ENCODE measurements at regions not wholly inside any gene's neighbourhood (a gene's known extent, or its start where the extent isn't known, plus 50 kb on each side); places are given as distances from the start of the nearest gene placed in this dataset.

GRCh38 chr14:29089849-29090248 is 323.3 kb downstream of the FOXG1 start:
- TF ChIP-seq POLR2AphosphoS5 (IDR thresholded peaks at IDR 0.05; ENCODE audit: insufficient read depth in 1 of 2, low read depth in 1 of 2) (no peak), POLR2A (IDR thresholded peaks at IDR 0.05) (no peak)
- H3K9me3 ChIP-seq = no peaks in the 10 kb centered on the region
- no peaks in the 10 kb centered on the region for H3K4me1 ChIP-seq
- H3K27ac ChIP-seq = no peak overlapping the region
- DNase-seq (ENCODE audit: extremely low spot score in 2 of 2) = no peak
- H3K36me3 ChIP-seq = no peaks in the 10 kb centered on the region
- no peak overlapping the region for H3K4me3 ChIP-seq
- intact Hi-C loops (cut with DNase I) = no loop called here
- H3K27me3 ChIP-seq = no peaks in the 10 kb centered on the region

GRCh38 chr14:29092121-29092520 is 325.5 kb downstream of the FOXG1 start:
- Histone ChIP-seq H3K4me1 (no peaks in the 10 kb centered on the region), H3K27ac (no peak overlapping the region), H3K4me3 (no peak overlapping the region), H3K27me3 (no peaks in the 10 kb centered on the region), H3K36me3 (no peaks in the 10 kb centered on the region), H3K9me3 (no peaks in the 10 kb centered on the region)
- TF ChIP-seq POLR2AphosphoS5 (IDR thresholded peaks at IDR 0.05; ENCODE audit: insufficient read depth in 1 of 2, low read depth in 1 of 2) (no peak), POLR2A (IDR thresholded peaks at IDR 0.05) (no peak), CTCF (IDR thresholded peaks at IDR 0.05) (no peak)
- DNase-seq (ENCODE audit: extremely low spot score in 2 of 2) = no peak
- intact Hi-C loops (cut with DNase I) = no loop called here

GRCh38 chr14:29097476-29097875 is 330.9 kb downstream of the FOXG1 start:
- no peak for DNase-seq (ENCODE audit: extremely low spot score in 2 of 2)
- Histone ChIP-seq H3K36me3 (no peaks in the 10 kb centered on the region), H3K9me3 (no peaks in the 10 kb centered on the region), H3K27ac (no peak overlapping the region), H3K27me3 (no peaks in the 10 kb centered on the region), H3K4me1 (no peaks in the 10 kb centered on the region), H3K4me3 (no peak overlapping the region)
- intact Hi-C loops (cut with DNase I) = no loop called here
- TF ChIP-seq CTCF (IDR thresholded peaks at IDR 0.05) = no peak
- TF ChIP-seq POLR2AphosphoS5 (IDR thresholded peaks at IDR 0.05; ENCODE audit: insufficient read depth in 1 of 2, low read depth in 1 of 2) = no peak
- TF ChIP-seq POLR2A (IDR thresholded peaks at IDR 0.05) = no peak

GRCh38 chr14:29098656-29099055 is 332.1 kb downstream of the FOXG1 start:
- Histone ChIP-seq H3K27ac (no peak overlapping the region), H3K9me3 (no peaks in the 10 kb centered on the region), H3K4me1 (no peaks in the 10 kb centered on the region), H3K36me3 (no peaks in the 10 kb centered on the region), H3K4me3 (no peak overlapping the region), H3K27me3 (no peaks in the 10 kb centered on the region)
- no peak for TF ChIP-seq POLR2A (IDR thresholded peaks at IDR 0.05)
- no peak for TF ChIP-seq POLR2AphosphoS5 (IDR thresholded peaks at IDR 0.05; ENCODE audit: insufficient read depth in 1 of 2, low read depth in 1 of 2)
- no peak for TF ChIP-seq CTCF (IDR thresholded peaks at IDR 0.05)
- no peak for DNase-seq (ENCODE audit: extremely low spot score in 2 of 2)
- intact Hi-C loops (cut with DNase I) = no loop called here

- DNase-seq (ENCODE audit: extremely low spot score in 2 of 2) = no peak
- Histone ChIP-seq H3K9me3 (no peaks in the 10 kb centered on the region), H3K27me3 (no peaks in the 10 kb centered on the region), H3K4me1 (no peaks in the 10 kb centered on the region), H3K27ac (no peak overlapping the region), H3K36me3 (no peaks in the 10 kb centered on the region), H3K4me3 (no peak overlapping the region)
- intact Hi-C loops (cut with DNase I) = no loop called here
- TF ChIP-seq POLR2A (IDR thresholded peaks at IDR 0.05) = no peak
- TF ChIP-seq POLR2AphosphoS5 (IDR thresholded peaks at IDR 0.05; ENCODE audit: insufficient read depth in 1 of 2, low read depth in 1 of 2) = no peak
- no peak for TF ChIP-seq CTCF (IDR thresholded peaks at IDR 0.05)
Observed at GRCh38 chr14:29102266-29102665, 335.7 kb downstream of the FOXG1 start.

GRCh38 chr14:29102996-29103395 is 336.4 kb downstream of the FOXG1 start:
- H3K9me3 ChIP-seq = no peaks in the 10 kb centered on the region
- intact Hi-C loops (cut with DNase I) = no loop called here
- TF ChIP-seq POLR2A (IDR thresholded peaks at IDR 0.05) = no peak
- no peak for TF ChIP-seq POLR2AphosphoS5 (IDR thresholded peaks at IDR 0.05; ENCODE audit: insufficient read depth in 1 of 2, low read depth in 1 of 2)
- no peak for TF ChIP-seq CTCF (IDR thresholded peaks at IDR 0.05)
- no peaks in the 10 kb centered on the region for H3K27me3 ChIP-seq
- no peak for DNase-seq (ENCODE audit: extremely low spot score in 2 of 2)
- no peak overlapping the region for H3K27ac ChIP-seq
- no peaks in the 10 kb centered on the region for H3K4me1 ChIP-seq
- no peak overlapping the region for H3K4me3 ChIP-seq
- no peaks in the 10 kb centered on the region for H3K36me3 ChIP-seq
